Keratinocyte (primary cell): ENCODE measurements at regions not wholly inside any gene's neighbourhood (a gene's known extent, or its start where the extent isn't known, plus 50 kb on each side); places are given as distances from the start of the nearest gene placed in this dataset.
"Not testable (repeated sequence)": the region's sequence is repeated elsewhere in the genome, so short reads cannot be mapped to it uniquely, and the experiment has no call there.

Experiments
- DNase-seq: peaks from one replicate; pipeline ENCODE4 v3.0.0-alpha.2; 2011; ENCODE audit warnings: low read depth, missing footprints, low spot score
- FAIRE-seq: peaks from 2 replicates; lab custom pipeline; 2011; peaks lifted over from hg19 to GRCh38; lab: Jason Lieb, UNC
- H2AFZ ChIP-seq: 2 replicates; pipeline ENCODE4 v1.6.0; 2012; ENCODE audit warnings: low read length, control low read depth, inconsistent platforms; ENCODE audit not compliant: control insufficient read depth
- H3K27ac ChIP-seq: 2 replicates; pipeline ENCODE4 v1.5.1; 2011; ENCODE audit warnings: low read length; ENCODE audit not compliant: control insufficient read depth, insufficient read depth
- H3K27me3 ChIP-seq: 3 replicates; pipeline ENCODE4 v1.6.0; 2011; ENCODE audit warnings: low read length; ENCODE audit not compliant: control insufficient read depth, insufficient read depth; ENCODE audit errors: extremely low read depth
- H3K36me3 ChIP-seq, 2 experiments: 2 replicates in 1 of 2; 3 replicates in 1 of 2; pipeline ENCODE4 v1.5.1; 2011; ENCODE audit warnings: low read length in 2 of 2, mild to moderate bottlenecking in 1 of 2; ENCODE audit not compliant: control insufficient read depth in 2 of 2, insufficient read depth in 2 of 2; ENCODE audit errors: extremely low read depth in 1 of 2
- H3K4me1 ChIP-seq: 3 replicates; pipeline ENCODE4 v1.5.1; 2011; ENCODE audit warnings: low read length; ENCODE audit not compliant: control insufficient read depth, insufficient read depth; ENCODE audit errors: extremely low read depth
- H3K4me2 ChIP-seq: 3 replicates; pipeline ENCODE4 v1.6.0; 2011; ENCODE audit warnings: low read depth, low read length; ENCODE audit not compliant: control insufficient read depth, insufficient read depth; ENCODE audit errors: extremely low read depth
- H3K4me3 ChIP-seq, 3 experiments: fragments of 200-600 bp in 1 of 3; sonication (generic) in 1 of 3; 2 replicates in 2 of 3; 3 replicates in 1 of 3; pipeline ENCODE4 v1.5.1; 2011 to 2016; ENCODE audit warnings: low read length in 3 of 3, mild to moderate bottlenecking in 3 of 3, control low read depth in 2 of 3, inconsistent platforms in 1 of 3, low read depth in 1 of 3, mixed read lengths in 1 of 3, mixed run types in 1 of 3, moderate library complexity in 1 of 3; ENCODE audit not compliant: control insufficient read depth in 2 of 3, insufficient read depth in 2 of 3; ENCODE audit errors: extremely low read depth in 1 of 3
- H3K79me2 ChIP-seq: 2 replicates; pipeline ENCODE4 v1.6.0; 2012; ENCODE audit warnings: low read length; ENCODE audit not compliant: control insufficient read depth, insufficient read depth
- H3K9ac ChIP-seq: 3 replicates; pipeline ENCODE4 v1.6.0; 2011; ENCODE audit warnings: low read length; ENCODE audit not compliant: control insufficient read depth, insufficient read depth; ENCODE audit errors: extremely low read depth
- H3K9me1 ChIP-seq: 3 replicates; pipeline ENCODE4 v1.6.0; 2011; ENCODE audit warnings: low read length; ENCODE audit not compliant: control insufficient read depth, insufficient read depth; ENCODE audit errors: extremely low read depth
- H3K9me3 ChIP-seq: 2 replicates; pipeline ENCODE4 v1.5.1; 2012; ENCODE audit warnings: low read depth, low read length; ENCODE audit not compliant: control insufficient read depth
- H4K20me1 ChIP-seq: 3 replicates; pipeline ENCODE4 v1.6.0; 2011; ENCODE audit warnings: low read length; ENCODE audit not compliant: control insufficient read depth, insufficient read depth; ENCODE audit errors: extremely low read depth
- EZH2 ChIP-seq: IDR thresholded peaks from one replicate; pipeline ENCODE4 v1.6.1; 2012; ENCODE audit warnings: inconsistent platforms, mild to moderate bottlenecking, low read length, moderate library complexity
- dilution Hi-C: fragments of 300-500 bp; cut with MboI; formaldehyde crosslinking; loops from one replicate; pipeline ENCODE4 v1.7.0; 2020; ENCODE audit warnings: low sequenced_read_pairs; ENCODE audit not compliant: extremely low pct_ligation_motif_present
- TF ChIP-seq, protein P1 (sequence below), 3 experiments: IDR thresholded peaks in 1 of 3; conservative IDR thresholded peaks in 1 of 3; optimal IDR thresholded peaks in 1 of 3; 2 replicates in 2 of 3; 3 replicates in 1 of 3; pipeline versions ENCODE3 to v1.5.1; 2011; ENCODE audit warnings: low read length in 3 of 3, mild to moderate bottlenecking in 3 of 3, moderate library complexity in 2 of 3, control low read depth in 1 of 3, inconsistent platforms in 1 of 3; ENCODE audit not compliant: insufficient read depth in 2 of 3; ENCODE audit errors: extremely low read depth in 1 of 3

DNA sequence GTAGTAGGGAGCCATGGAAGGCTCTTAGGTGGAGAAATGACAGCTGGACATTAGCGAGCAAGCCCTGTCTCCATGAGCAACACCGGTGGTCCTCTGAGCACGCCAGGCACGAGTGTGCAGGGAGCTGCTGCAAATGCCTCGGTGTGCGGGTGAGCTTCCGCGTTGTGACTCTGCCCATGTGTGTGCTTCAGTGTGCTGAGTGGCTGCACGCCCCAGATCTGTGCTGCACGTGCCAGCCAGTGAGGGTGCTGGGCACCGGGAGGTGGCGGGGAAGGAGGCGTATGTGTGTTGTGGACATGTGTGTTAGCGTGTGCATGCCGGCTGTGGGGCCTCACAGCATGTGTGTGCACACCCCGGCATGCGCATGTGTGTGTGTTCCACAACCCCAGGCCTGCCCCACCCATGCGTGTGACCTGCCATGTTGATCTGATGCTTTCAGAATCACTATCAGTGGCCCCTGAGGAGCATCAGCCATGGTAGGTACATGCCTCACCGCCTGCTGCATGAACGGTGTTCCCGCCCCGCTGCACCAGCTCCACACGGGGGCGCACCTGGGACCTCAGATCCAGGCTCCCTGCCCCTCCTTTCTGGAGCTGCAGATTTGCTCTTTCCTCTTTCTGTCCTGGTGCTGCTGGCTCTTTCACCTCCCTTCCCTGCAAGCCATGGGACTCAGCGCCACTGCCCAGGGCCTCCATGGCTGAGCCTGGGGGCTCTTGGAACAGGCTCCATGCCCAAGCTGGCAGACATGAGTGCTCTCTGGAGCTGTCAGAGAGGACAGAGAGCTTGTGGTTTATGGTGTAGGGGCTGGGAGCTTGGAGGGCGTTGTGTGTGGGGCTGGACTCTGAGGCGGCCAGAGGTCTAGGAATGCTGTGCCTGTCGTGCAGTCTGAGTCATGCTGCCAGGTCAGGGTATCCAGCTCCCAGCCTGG lies 169.4 kb downstream of the TBC1D2B start:
- DNase-seq (no peak), FAIRE-seq (no peak)
- Histone ChIP-seq H3K4me2 (no peak overlapping the region), H4K20me1 (no peaks in the 10 kb centered on the region), H3K9ac (no peak overlapping the region), H3K27ac (no peak overlapping the region), H3K4me3 (no peak overlapping the region), H3K79me2 (no peaks in the 10 kb centered on the region), H3K9me1 (no peaks in the 10 kb centered on the region), H3K27me3 (peaks cover 4% of the 10 kb centered on the region), H3K36me3 (no peaks in the 10 kb centered on the region), H3K4me1 (no peaks in the 10 kb centered on the region), H3K9me3 (no peaks in the 10 kb centered on the region), H2AFZ (no peak overlapping the region)
- dilution Hi-C loops = no loop called here
- TF ChIP-seq, protein P1, sequence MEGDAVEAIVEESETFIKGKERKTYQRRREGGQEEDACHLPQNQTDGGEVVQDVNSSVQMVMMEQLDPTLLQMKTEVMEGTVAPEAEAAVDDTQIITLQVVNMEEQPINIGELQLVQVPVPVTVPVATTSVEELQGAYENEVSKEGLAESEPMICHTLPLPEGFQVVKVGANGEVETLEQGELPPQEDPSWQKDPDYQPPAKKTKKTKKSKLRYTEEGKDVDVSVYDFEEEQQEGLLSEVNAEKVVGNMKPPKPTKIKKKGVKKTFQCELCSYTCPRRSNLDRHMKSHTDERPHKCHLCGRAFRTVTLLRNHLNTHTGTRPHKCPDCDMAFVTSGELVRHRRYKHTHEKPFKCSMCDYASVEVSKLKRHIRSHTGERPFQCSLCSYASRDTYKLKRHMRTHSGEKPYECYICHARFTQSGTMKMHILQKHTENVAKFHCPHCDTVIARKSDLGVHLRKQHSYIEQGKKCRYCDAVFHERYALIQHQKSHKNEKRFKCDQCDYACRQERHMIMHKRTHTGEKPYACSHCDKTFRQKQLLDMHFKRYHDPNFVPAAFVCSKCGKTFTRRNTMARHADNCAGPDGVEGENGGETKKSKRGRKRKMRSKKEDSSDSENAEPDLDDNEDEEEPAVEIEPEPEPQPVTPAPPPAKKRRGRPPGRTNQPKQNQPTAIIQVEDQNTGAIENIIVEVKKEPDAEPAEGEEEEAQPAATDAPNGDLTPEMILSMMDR (optimal IDR thresholded peaks at IDR 0.05 in 1 of 3, IDR thresholded peaks at IDR 0.05 in 1 of 3, conservative IDR thresholded peaks at IDR 0.05 in 1 of 3; ENCODE audit: extremely low read depth in 1 of 3, insufficient read depth in 2 of 3, low read length in 3 of 3) = peak; percentile 49 to 66 (median 56)
- TF ChIP-seq EZH2 = no peak

DNA sequence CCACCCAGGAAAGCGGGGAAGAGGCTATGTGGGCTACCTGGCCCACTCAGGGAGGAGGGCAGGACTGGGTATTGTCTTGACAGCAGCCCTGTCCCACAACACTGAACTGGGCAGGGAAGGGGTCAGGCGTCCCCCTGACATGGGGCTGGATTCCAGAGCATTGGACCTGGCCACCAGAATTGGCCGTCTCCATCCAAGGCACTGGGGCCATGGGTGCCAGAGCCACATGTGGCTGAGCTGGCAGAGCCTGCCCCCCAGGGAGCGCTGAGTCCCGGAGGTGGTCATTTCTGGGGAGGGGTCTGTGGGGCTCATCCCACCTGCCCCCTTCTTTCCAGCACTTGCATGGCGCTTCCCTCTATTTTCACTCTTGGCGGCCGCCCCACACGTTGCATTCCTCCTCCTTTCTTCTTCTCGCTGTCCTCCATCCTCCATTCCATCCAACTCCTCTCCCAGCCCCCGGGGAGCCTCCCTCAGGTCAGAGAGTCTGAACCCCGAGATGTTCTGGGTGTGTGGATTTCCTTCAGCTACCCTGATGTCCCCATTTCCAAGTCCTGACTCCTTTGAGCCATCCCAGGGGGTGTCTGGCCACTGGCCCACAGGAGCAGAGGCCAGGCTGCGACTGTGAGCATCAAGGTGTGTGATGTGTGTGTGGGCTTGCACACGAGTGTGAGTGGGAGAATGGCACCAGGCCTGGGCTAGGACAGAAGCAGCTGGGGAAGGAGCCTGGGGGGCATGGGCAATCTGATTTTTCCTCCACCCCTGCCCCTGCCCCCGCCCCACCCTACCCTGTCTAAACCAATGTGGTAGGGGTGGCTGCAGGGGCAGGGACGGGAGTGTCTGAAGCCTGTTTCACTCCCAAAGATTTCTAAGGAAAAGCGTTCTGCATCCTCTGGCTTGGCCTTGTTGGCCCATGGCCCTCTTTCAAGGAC lies 171.2 kb downstream of the TBC1D2B start:
- H3K9me1 ChIP-seq, H3K27ac ChIP-seq, H3K36me3 ChIP-seq, H3K4me2 ChIP-seq, H3K27me3 ChIP-seq, H4K20me1 ChIP-seq, H3K4me3 ChIP-seq, H3K9ac ChIP-seq, H3K4me1 ChIP-seq, FAIRE-seq, H3K79me2 ChIP-seq, DNase-seq, dilution Hi-C loops, H2AFZ ChIP-seq, H3K9me3 ChIP-seq: not testable (repeated sequence)
